Mesenchymal stem cell (in vitro differentiated cells and primary cell): ENCODE measurements at regions not wholly inside any gene's neighbourhood (a gene's known extent, or its start where the extent isn't known, plus 50 kb on each side); places are given as distances from the start of the nearest gene placed in this dataset.

Experiments used
- DNase-seq: peaks from one replicate; pipeline ENCODE4 v3.0.0-alpha.2; 2013
- H2AFZ ChIP-seq: one replicate; pipeline ENCODE4 v1.6.1; 2013; ENCODE audit warnings: low read depth, mild to moderate bottlenecking, control low read depth, inconsistent platforms, low read length, moderate library complexity
- H2AK5ac ChIP-seq: 2 replicates; pipeline ENCODE4 v1.6.1; 2013; ENCODE audit warnings: low read length, moderate library complexity, mild to moderate bottlenecking, inconsistent platforms; ENCODE audit not compliant: severe bottlenecking
- H2BK120ac ChIP-seq: one replicate; pipeline ENCODE4 v1.6.1; 2013; ENCODE audit warnings: low read depth, mild to moderate bottlenecking, inconsistent platforms, low read length, moderate library complexity
- H2BK12ac ChIP-seq, 2 experiments: one replicate each; pipeline ENCODE4 v1.6.1; 2013; ENCODE audit warnings: inconsistent platforms in 2 of 2, low read length in 2 of 2, mild to moderate bottlenecking in 2 of 2, moderate library complexity in 2 of 2, control low read depth in 1 of 2
- H2BK15ac ChIP-seq: one replicate; pipeline ENCODE4 v1.6.1; 2013; ENCODE audit warnings: mild to moderate bottlenecking, low read depth, inconsistent platforms; ENCODE audit not compliant: poor library complexity, severe bottlenecking
- H2BK5ac ChIP-seq: 2 replicates; pipeline ENCODE4 v1.6.1; 2013; ENCODE audit warnings: low read depth, mild to moderate bottlenecking, low read length, control low read depth, inconsistent platforms; ENCODE audit not compliant: poor library complexity, severe bottlenecking
- H3K14ac ChIP-seq, 2 experiments: one replicate each; pipeline ENCODE4 v1.6.1; 2013; ENCODE audit warnings: inconsistent platforms in 2 of 2, low read length in 2 of 2, control low read depth in 1 of 2, mild to moderate bottlenecking in 1 of 2, moderate library complexity in 1 of 2
- H3K18ac ChIP-seq, 2 experiments: one replicate each; pipeline ENCODE4 v1.6.1; 2013; ENCODE audit warnings: inconsistent platforms in 2 of 2, low read length in 2 of 2, control low read depth in 1 of 2, low read depth in 1 of 2, mild to moderate bottlenecking in 1 of 2
- H3K23ac ChIP-seq, 2 experiments: one replicate each; pipeline ENCODE4 v1.6.1; 2013; ENCODE audit warnings: inconsistent platforms in 2 of 2, low read length in 2 of 2, mild to moderate bottlenecking in 2 of 2, moderate library complexity in 2 of 2, control low read depth in 1 of 2
- H3K27ac ChIP-seq: 2 replicates; pipeline ENCODE4 v1.5.1; 2013; ENCODE audit warnings: mild to moderate bottlenecking, moderate library complexity, low read length, control low read depth, inconsistent platforms; ENCODE audit not compliant: poor library complexity, severe bottlenecking
- H3K27me3 ChIP-seq, 2 experiments: 2 replicates each; pipeline versions ENCODE4 v1.6.1 to v1.7.0; 2013; ENCODE audit warnings: low read length in 2 of 2, mild to moderate bottlenecking in 2 of 2, moderate library complexity in 2 of 2, control low read depth in 1 of 2, inconsistent platforms in 1 of 2; ENCODE audit not compliant: control insufficient read depth in 1 of 2, insufficient read depth in 1 of 2
- H3K36me3 ChIP-seq, 2 experiments: 2 replicates each; pipeline versions ENCODE4 v1.6.1 to v1.7.0; 2013; ENCODE audit warnings: low read length in 2 of 2, control low read depth in 1 of 2, inconsistent platforms in 1 of 2, low read depth in 1 of 2, mild to moderate bottlenecking in 1 of 2; ENCODE audit not compliant: insufficient read depth in 2 of 2, control insufficient read depth in 1 of 2
- H3K4ac ChIP-seq, 2 experiments: one replicate each; pipeline ENCODE4 v1.6.1; 2013; ENCODE audit warnings: inconsistent platforms in 2 of 2, low read length in 2 of 2, mild to moderate bottlenecking in 2 of 2, moderate library complexity in 2 of 2, control low read depth in 1 of 2, low read depth in 1 of 2
- H3K4me1 ChIP-seq: 2 replicates; pipeline ENCODE4 v1.6.1; 2013; ENCODE audit warnings: low read depth, low read length, control low read depth; ENCODE audit not compliant: control insufficient read depth, insufficient read depth
- H3K4me2 ChIP-seq: 2 replicates; pipeline ENCODE4 v1.6.1; 2013; ENCODE audit warnings: low read length, mild to moderate bottlenecking, inconsistent platforms; ENCODE audit not compliant: poor library complexity, severe bottlenecking
- H3K4me3 ChIP-seq, 2 experiments: 2 replicates each; pipeline versions ENCODE4 v1.5.1 to v1.7.0; 2013; ENCODE audit warnings: low read length in 2 of 2, mild to moderate bottlenecking in 2 of 2, control low read depth in 1 of 2, low read depth in 1 of 2; ENCODE audit not compliant: insufficient read depth in 1 of 2
- H3K79me1 ChIP-seq: replicated peaks from 2 replicates; pipeline ENCODE4 v1.6.1; 2013; ENCODE audit warnings: mild to moderate bottlenecking, control low read depth, low read length, inconsistent platforms; ENCODE audit not compliant: poor library complexity, severe bottlenecking
- H3K9ac ChIP-seq: 2 replicates; pipeline ENCODE4 v1.7.0; 2013; ENCODE audit warnings: mild to moderate bottlenecking, low read length, moderate library complexity
- H3K9me3 ChIP-seq: 2 replicates; pipeline ENCODE4 v1.7.0; 2013; ENCODE audit warnings: mild to moderate bottlenecking, low read length; ENCODE audit not compliant: control insufficient read depth
- H4K8ac ChIP-seq: one replicate; pipeline ENCODE4 v1.6.1; 2013; ENCODE audit warnings: inconsistent platforms, mild to moderate bottlenecking, low read length, moderate library complexity
- H4K91ac ChIP-seq: one replicate; pipeline ENCODE4 v1.6.1; 2013; ENCODE audit warnings: mild to moderate bottlenecking, low read length, inconsistent platforms
- WGBS: methylation state at CpG from one replicate; pipeline ENCODE4 v1.1.7; 2013; ENCODE audit warnings: mixed read lengths; 5-methylcytosine and 5-hydroxymethylcytosine counted together

GRCh38 chr4:13722649-13723048, 95.1 kb upstream of the BOD1L1 start:
- Histone ChIP-seq H3K18ac (no peak overlapping the region), H3K27ac (no peak overlapping the region), H2BK12ac (no peak overlapping the region), H3K4ac (no peak overlapping the region), H3K14ac (no peak overlapping the region), H2BK120ac (no peak overlapping the region), H3K9me3 (no peaks in the 10 kb centered on the region), H2BK5ac (no peak overlapping the region), H3K79me1 (no peaks in the 10 kb centered on the region), H3K4me1 (no peaks in the 10 kb centered on the region), H3K23ac (no peak overlapping the region), H2AFZ (no peak overlapping the region), H3K36me3 (no peaks in the 10 kb centered on the region), H3K4me3 (no peak overlapping the region), H4K91ac (no peak overlapping the region), H3K27me3 (no peaks in the 10 kb centered on the region), H2AK5ac (no peak overlapping the region), H3K4me2 (no peak overlapping the region), H3K9ac (no peak overlapping the region), H4K8ac (no peak overlapping the region), H2BK15ac (no peak overlapping the region)
- 94% methylated on average over 1 of the region's 1 CpG for WGBS
- no peak for DNase-seq

- no peaks in the 10 kb centered on the region for H3K4me1 ChIP-seq
Measured at GRCh38 chr4:13728761-13729160, 101.2 kb upstream of the BOD1L1 start.

DNA sequence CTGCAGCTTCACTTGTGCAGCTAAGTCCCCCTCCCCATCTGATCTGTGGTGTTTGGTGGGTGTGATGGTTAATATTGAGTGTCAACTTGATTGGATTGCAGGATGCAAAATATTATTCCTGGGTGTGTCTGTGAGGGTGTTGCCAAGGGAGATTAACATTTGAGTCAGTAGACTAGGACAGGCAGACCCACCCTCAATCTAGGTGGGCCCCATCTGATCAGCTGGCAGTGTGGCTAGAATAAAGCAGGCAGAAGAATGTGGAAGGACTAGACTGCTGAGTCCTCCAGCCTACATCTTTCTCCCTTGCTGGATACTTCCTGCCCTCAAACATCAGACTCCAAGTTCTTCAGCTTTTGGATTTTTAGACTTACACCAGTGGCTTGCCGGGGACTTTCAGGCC, 103.5 kb upstream of the BOD1L1 start:
- no peak overlapping the region for H4K8ac ChIP-seq
- no peak overlapping the region for H3K14ac ChIP-seq
- no peak overlapping the region for H3K18ac ChIP-seq
- H2BK120ac ChIP-seq = no peak overlapping the region
- no peaks in the 10 kb centered on the region for H3K27me3 ChIP-seq
- H3K9me3 ChIP-seq = no peaks in the 10 kb centered on the region
- no peak for DNase-seq
- H3K9ac ChIP-seq = no peak overlapping the region
- H3K4me3 ChIP-seq = no peak overlapping the region
- no peaks in the 10 kb centered on the region for H3K79me1 ChIP-seq
- H2AK5ac ChIP-seq = no peak overlapping the region
- H3K4me1 ChIP-seq = no peaks in the 10 kb centered on the region
- H4K91ac ChIP-seq = no peak overlapping the region
- WGBS = 100% methylated on average over 1 of the region's 1 CpG
- no peak overlapping the region for H3K4me2 ChIP-seq
- H3K4ac ChIP-seq = no peak overlapping the region
- H2BK12ac ChIP-seq = no peak overlapping the region
- H3K23ac ChIP-seq = no peak overlapping the region
- H2BK15ac ChIP-seq = no peak overlapping the region
- H3K27ac ChIP-seq = no peak overlapping the region
- no peak overlapping the region for H2BK5ac ChIP-seq
- H3K36me3 ChIP-seq = no peaks in the 10 kb centered on the region
- no peak overlapping the region for H2AFZ ChIP-seq

More at GRCh38 chr4:13728761-13729160, 101.2 kb upstream of the BOD1L1 start:
- Histone ChIP-seq H2BK120ac (no peak overlapping the region), H4K8ac (no peak overlapping the region), H3K36me3 (no peaks in the 10 kb centered on the region), H2BK5ac (no peak overlapping the region), H3K14ac (no peak overlapping the region), H2BK12ac (no peak overlapping the region), H3K23ac (no peak overlapping the region), H3K27ac (no peak overlapping the region), H2AK5ac (no peak overlapping the region), H3K4me3 (no peak overlapping the region), H3K4me2 (no peak overlapping the region), H2BK15ac (no peak overlapping the region), H3K27me3 (no peaks in the 10 kb centered on the region), H2AFZ (no peak overlapping the region), H3K9me3 (no peaks in the 10 kb centered on the region), H3K18ac (no peak overlapping the region), H3K9ac (no peak overlapping the region), H3K4ac (no peak overlapping the region), H3K79me1 (no peaks in the 10 kb centered on the region), H4K91ac (no peak overlapping the region)
- no peak for DNase-seq
- WGBS = 80% methylated on average over 6 of the region's 6 CpGs

GRCh38 chr4:13733817-13734216, 106.3 kb upstream of the BOD1L1 start:
- WGBS = no CpG with 5 or more reads among the region's 1 CpG
- Histone ChIP-seq H4K8ac (no peak overlapping the region), H3K4ac (no peak overlapping the region)

More at GRCh38 chr4:13733817-13734216, 106.3 kb upstream of the BOD1L1 start:
- Histone ChIP-seq H3K14ac (no peak overlapping the region), H2BK12ac (no peak overlapping the region), H3K23ac (no peak overlapping the region), H3K9me3 (peaks cover 6% of the 10 kb centered on the region), H3K27ac (no peak overlapping the region), H3K18ac (no peak overlapping the region), H3K4me1 (no peaks in the 10 kb centered on the region), H2BK15ac (no peak overlapping the region), H3K36me3 (no peaks in the 10 kb centered on the region), H2AFZ (no peak overlapping the region), H3K27me3 (no peaks in the 10 kb centered on the region), H2BK5ac (no peak overlapping the region), H3K4me2 (no peak overlapping the region), H3K9ac (no peak overlapping the region), H4K91ac (no peak overlapping the region), H2AK5ac (no peak overlapping the region), H3K79me1 (no peaks in the 10 kb centered on the region), H3K4me3 (no peak overlapping the region), H2BK120ac (no peak overlapping the region)
- DNase-seq = no peak
